SK-N-SH treated with all-trans-retinoic acid at 6 μM for 48 hours (cell line): ENCODE measurements at regions not wholly inside any gene's neighbourhood (a gene's known extent, or its start where the extent isn't known, plus 50 kb on each side); places are given as distances from the start of the nearest gene placed in this dataset.

ENCODE experiments used
- BACH2 ChIP-seq: fragments of 250-450 bp; sonication (Bioruptor Pico); IDR thresholded peaks from 2 replicates; pipeline ENCODE4 v1.9.0; 2021; ENCODE audit warnings: mild to moderate bottlenecking, borderline replicate concordance
- ESRRG ChIP-seq: fragments of 250-450 bp; sonication (Bioruptor Pico); IDR thresholded peaks from 2 replicates; pipeline ENCODE4 v1.6.1; 2021; ENCODE audit warnings: mild to moderate bottlenecking
- ISL1 ChIP-seq: fragments of 250-450 bp; sonication (Bioruptor Pico); IDR thresholded peaks from 2 replicates; pipeline ENCODE4 v2.1.2; 2022; ENCODE audit warnings: mild to moderate bottlenecking, moderate library complexity
- OSR1 ChIP-seq: fragments of 250-450 bp; sonication (Bioruptor Pico); IDR thresholded peaks from 2 replicates; pipeline ENCODE4 v1.8.0; 2022; ENCODE audit warnings: moderate library complexity, mild to moderate bottlenecking, inconsistent platforms
- PPARA ChIP-seq: fragments of 250-450 bp; sonication (Bioruptor Pico); IDR thresholded peaks from 2 replicates; pipeline ENCODE4 v1.5.0; 2020; ENCODE audit warnings: mild to moderate bottlenecking, borderline replicate concordance
- ZFP3 ChIP-seq: fragments of 250-450 bp; sonication (Bioruptor Pico); IDR thresholded peaks from 2 replicates; pipeline ENCODE4 v1.5.0; 2020; ENCODE audit warnings: mild to moderate bottlenecking, moderate library complexity
- ZFP30 ChIP-seq: fragments of 450-650 bp; formaldehyde crosslinking; IDR thresholded peaks from 2 replicates; pipeline ENCODE4 v1.5.0; 2022; ENCODE audit warnings: mild to moderate bottlenecking, moderate library complexity
- ZNF565 ChIP-seq: fragments of 450-650 bp; formaldehyde crosslinking; conservative IDR thresholded peaks from 2 replicates; pipeline ENCODE4 v1.5.0; 2020; ENCODE audit warnings: low read depth, mild to moderate bottlenecking, moderate library complexity
- TF ChIP-seq, protein P1 (sequence below): fragments of 250-450 bp; sonication (Bioruptor Pico); IDR thresholded peaks from 2 replicates; pipeline ENCODE4 v1.8.0; 2021; ENCODE audit warnings: low read depth, mild to moderate bottlenecking, moderate library complexity, borderline replicate concordance
- TF ChIP-seq, protein P2 (sequence below): fragments of 250-450 bp; sonication (Bioruptor Pico); IDR thresholded peaks from 2 replicates; pipeline ENCODE4 v1.5.0; 2020; ENCODE audit warnings: mild to moderate bottlenecking, moderate library complexity
- TF ChIP-seq, protein P3 (sequence below): fragments of 250-450 bp; sonication (Bioruptor Pico); IDR thresholded peaks from 2 replicates; pipeline ENCODE4 v1.5.1; 2020; ENCODE audit warnings: low read depth, mild to moderate bottlenecking, moderate library complexity
- TF ChIP-seq, protein P4 (sequence below): fragments of 250-450 bp; sonication (Bioruptor Pico); IDR thresholded peaks from 2 replicates; pipeline ENCODE4 v1.8.0; 2020; ENCODE audit warnings: mild to moderate bottlenecking, moderate library complexity, borderline replicate concordance

DNA sequence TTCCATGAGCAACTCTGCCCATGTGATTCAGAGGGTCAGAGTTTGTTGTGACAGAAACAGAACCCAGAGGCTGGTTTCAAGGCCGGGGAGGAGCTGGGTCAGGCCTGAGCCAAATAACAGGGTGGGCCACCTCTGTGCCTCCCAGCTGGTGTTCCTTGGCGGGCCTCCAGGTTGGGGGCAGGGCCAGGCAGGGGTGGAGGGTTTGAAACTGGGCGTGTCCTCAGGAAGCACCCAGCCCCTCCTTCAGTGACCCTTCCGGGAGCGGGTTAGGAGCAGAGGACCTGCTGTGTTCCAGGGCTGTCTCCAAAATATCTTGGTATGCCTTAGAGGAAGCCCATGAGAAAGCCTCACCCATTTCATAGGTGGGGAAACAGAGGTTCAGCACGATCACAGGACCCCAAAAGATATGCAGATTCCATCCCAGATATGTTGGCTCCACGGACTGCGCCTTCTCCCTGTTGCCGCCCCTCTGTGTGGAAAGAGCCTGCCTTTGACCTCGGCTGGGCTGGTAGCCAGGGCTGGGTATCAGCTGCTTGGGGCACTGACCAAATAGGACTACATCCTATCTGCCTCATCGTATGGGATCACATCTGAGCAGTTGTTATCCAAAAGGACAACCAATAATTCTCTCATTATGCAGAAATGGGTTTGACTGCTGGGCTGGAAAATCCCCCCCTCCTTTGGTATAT, 74.8 kb upstream of the GLI2 start:
- no peak for TF ChIP-seq ZNF565 (CRISPR knock-in tag)
- no peak for TF ChIP-seq ZFP3 (CRISPR knock-in tag)
- TF ChIP-seq, protein P1, sequence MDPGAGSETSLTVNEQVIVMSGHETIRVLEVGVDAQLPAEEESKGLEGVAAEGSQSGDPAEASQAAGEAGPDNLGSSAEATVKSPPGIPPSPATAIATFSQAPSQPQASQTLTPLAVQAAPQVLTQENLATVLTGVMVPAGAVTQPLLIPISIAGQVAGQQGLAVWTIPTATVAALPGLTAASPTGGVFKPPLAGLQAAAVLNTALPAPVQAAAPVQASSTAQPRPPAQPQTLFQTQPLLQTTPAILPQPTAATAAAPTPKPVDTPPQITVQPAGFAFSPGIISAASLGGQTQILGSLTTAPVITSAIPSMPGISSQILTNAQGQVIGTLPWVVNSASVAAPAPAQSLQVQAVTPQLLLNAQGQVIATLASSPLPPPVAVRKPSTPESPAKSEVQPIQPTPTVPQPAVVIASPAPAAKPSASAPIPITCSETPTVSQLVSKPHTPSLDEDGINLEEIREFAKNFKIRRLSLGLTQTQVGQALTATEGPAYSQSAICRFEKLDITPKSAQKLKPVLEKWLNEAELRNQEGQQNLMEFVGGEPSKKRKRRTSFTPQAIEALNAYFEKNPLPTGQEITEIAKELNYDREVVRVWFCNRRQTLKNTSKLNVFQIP (CRISPR knock-in tag), result no peak
- no peak for TF ChIP-seq BACH2
- no peak for TF ChIP-seq ISL1 (CRISPR knock-in tag)
- no peak for TF ChIP-seq ZFP30 (CRISPR knock-in tag)
- TF ChIP-seq, protein P2, sequence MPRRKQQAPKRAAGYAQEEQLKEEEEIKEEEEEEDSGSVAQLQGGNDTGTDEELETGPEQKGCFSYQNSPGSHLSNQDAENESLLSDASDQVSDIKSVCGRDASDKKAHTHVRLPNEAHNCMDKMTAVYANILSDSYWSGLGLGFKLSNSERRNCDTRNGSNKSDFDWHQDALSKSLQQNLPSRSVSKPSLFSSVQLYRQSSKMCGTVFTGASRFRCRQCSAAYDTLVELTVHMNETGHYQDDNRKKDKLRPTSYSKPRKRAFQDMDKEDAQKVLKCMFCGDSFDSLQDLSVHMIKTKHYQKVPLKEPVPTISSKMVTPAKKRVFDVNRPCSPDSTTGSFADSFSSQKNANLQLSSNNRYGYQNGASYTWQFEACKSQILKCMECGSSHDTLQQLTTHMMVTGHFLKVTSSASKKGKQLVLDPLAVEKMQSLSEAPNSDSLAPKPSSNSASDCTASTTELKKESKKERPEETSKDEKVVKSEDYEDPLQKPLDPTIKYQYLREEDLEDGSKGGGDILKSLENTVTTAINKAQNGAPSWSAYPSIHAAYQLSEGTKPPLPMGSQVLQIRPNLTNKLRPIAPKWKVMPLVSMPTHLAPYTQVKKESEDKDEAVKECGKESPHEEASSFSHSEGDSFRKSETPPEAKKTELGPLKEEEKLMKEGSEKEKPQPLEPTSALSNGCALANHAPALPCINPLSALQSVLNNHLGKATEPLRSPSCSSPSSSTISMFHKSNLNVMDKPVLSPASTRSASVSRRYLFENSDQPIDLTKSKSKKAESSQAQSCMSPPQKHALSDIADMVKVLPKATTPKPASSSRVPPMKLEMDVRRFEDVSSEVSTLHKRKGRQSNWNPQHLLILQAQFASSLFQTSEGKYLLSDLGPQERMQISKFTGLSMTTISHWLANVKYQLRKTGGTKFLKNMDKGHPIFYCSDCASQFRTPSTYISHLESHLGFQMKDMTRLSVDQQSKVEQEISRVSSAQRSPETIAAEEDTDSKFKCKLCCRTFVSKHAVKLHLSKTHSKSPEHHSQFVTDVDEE, result no peak
- TF ChIP-seq, protein P3, sequence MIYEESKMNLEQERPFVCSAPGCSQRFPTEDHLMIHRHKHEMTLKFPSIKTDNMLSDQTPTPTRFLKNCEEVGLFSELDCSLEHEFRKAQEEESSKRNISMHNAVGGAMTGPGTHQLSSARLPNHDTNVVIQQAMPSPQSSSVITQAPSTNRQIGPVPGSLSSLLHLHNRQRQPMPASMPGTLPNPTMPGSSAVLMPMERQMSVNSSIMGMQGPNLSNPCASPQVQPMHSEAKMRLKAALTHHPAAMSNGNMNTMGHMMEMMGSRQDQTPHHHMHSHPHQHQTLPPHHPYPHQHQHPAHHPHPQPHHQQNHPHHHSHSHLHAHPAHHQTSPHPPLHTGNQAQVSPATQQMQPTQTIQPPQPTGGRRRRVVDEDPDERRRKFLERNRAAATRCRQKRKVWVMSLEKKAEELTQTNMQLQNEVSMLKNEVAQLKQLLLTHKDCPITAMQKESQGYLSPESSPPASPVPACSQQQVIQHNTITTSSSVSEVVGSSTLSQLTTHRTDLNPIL (CRISPR knock-in tag), result no peak
- TF ChIP-seq PPARA (CRISPR knock-in tag), result no peak
- TF ChIP-seq, protein P4, sequence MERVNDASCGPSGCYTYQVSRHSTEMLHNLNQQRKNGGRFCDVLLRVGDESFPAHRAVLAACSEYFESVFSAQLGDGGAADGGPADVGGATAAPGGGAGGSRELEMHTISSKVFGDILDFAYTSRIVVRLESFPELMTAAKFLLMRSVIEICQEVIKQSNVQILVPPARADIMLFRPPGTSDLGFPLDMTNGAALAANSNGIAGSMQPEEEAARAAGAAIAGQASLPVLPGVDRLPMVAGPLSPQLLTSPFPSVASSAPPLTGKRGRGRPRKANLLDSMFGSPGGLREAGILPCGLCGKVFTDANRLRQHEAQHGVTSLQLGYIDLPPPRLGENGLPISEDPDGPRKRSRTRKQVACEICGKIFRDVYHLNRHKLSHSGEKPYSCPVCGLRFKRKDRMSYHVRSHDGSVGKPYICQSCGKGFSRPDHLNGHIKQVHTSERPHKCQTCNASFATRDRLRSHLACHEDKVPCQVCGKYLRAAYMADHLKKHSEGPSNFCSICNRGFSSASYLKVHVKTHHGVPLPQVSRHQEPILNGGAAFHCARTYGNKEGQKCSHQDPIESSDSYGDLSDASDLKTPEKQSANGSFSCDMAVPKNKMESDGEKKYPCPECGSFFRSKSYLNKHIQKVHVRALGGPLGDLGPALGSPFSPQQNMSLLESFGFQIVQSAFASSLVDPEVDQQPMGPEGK (CRISPR knock-in tag), result no peak
- no peak for TF ChIP-seq ESRRG
- TF ChIP-seq OSR1 (CRISPR knock-in tag), result no peak
